A673 (cell line): ENCODE measurements at regions not wholly inside any gene's neighbourhood (a gene's known extent, or its start where the extent isn't known, plus 50 kb on each side); places are given as distances from the start of the nearest gene placed in this dataset.

ENCODE experiments used
- CTCF ChIP-seq: fragments of 300-800, 200-600 bp; sonication (generic); conservative IDR thresholded peaks from 2 replicates; pipeline ENCODE4 v1.5.1; 2017; ENCODE audit warnings: low read depth, mild to moderate bottlenecking, antibody characterized with exemption, low read length, moderate library complexity, mixed read lengths
- EZH2 ChIP-seq: fragments of 200-600 bp; sonication (generic); IDR thresholded peaks from 2 replicates; pipeline ENCODE4 v1.6.1; 2017; ENCODE audit warnings: borderline replicate concordance, low read depth, mild to moderate bottlenecking, mixed read lengths, antibody characterized with exemption, low read length; ENCODE audit not compliant: poor library complexity, severe bottlenecking

GRCh38 chr6:27136978-27137814 lies 110.3 kb upstream of the PRSS16 start:
- TF ChIP-seq CTCF, result no peak
- TF ChIP-seq EZH2, result no peak
